ENCODE measurements at regions not wholly inside any gene's neighbourhood (a gene's known extent, or its start where the extent isn't known, plus 50 kb on each side); places are given as distances from the start of the nearest gene placed in this dataset.
A peak's percentile ranks its signal among the peaks of the same experiment; 100 is the strongest.
"Not testable (repeated sequence)": the region's sequence is repeated elsewhere in the genome, so short reads cannot be mapped to it uniquely, and the experiment has no call there.

DNA sequence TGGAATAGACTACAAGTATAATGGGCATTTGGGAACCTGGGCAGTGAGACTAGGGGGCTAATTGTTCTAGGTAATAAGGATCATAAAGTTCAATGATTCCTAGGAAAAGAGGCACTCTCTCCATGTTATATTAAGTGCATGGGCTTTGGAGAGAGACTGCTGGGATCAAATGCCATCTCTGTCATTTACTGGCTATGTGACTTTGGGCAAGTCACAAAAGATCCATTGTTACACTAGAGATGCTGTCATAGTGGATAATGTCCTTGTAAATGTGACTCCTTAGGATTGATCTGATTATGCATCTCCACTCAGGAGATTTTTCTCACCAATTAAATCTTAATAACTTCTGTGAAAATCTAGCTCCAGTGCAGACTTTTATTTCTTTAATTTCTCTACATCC is 156.3 kb upstream of the CACNA2D1 start:
- peaks cover 7 to 14% of the 10 kb centered on the region in 2 donors for H3K4me1 ChIP-seq (ENCODE audit: control insufficient read depth in 1 of 2, insufficient read depth in 2 of 2, low read length in 2 of 2)
- no peaks in the 10 kb centered on the region for H3K9me3 ChIP-seq (replicated peaks in 1 of 2; ENCODE audit: control insufficient read depth in 1 of 2, insufficient read depth in 1 of 2, low read length in 2 of 2)
- Mint-ChIP-seq H3K27ac (no peak overlapping the region), H3K4me3 (no peak overlapping the region), H3K4me1 (peaks cover 19% of the 10 kb centered on the region), H3K36me3 (no peaks in the 10 kb centered on the region), H3K27me3 (ENCODE audit: low read depth in 3 of 3) (peaks cover 0 to 2% (median 0%) of the 10 kb centered on the region in 3 donors), H3K9me3 (no peaks in the 10 kb centered on the region)
- H3K4me2 ChIP-seq (replicated peaks; ENCODE audit: extremely low read depth, low read length, poor library complexity, severe bottlenecking): no peak overlapping the region
- H3K9ac ChIP-seq (ENCODE audit: insufficient read depth, low read length, poor library complexity, severe bottlenecking): no peak overlapping the region
- H3K27ac ChIP-seq (ENCODE audit: low read depth in 1 of 2, low read length in 2 of 2): no peak overlapping the region
- no peaks in the 10 kb centered on the region for H4K20me1 ChIP-seq (ENCODE audit: insufficient read depth, low read length)
- no peak for TF ChIP-seq CTCF (IDR thresholded peaks at IDR 0.05)
- H2AFZ ChIP-seq (ENCODE audit: insufficient read depth, low read depth, low read length, poor library complexity, severe bottlenecking): no peak overlapping the region
- H3K36me3 ChIP-seq (replicated peaks in 1 of 2; ENCODE audit: control insufficient read depth in 1 of 2, insufficient read depth in 2 of 2, low read length in 2 of 2): no peaks in the 10 kb centered on the region
- H3K27me3 ChIP-seq (ENCODE audit: control insufficient read depth in 2 of 2, insufficient read depth in 2 of 2, low read length in 2 of 2): no peaks in the 10 kb centered on the region
- no peak for DNase-seq
- H3K4me3 ChIP-seq (replicated peaks in 1 of 3; ENCODE audit: low read depth in 2 of 3, low read length in 3 of 3): no peak overlapping the region
- intact Hi-C loops (cut with micrococcal nuclease): loop anchor here (10.0 kb wide), 1 partner anchor 555 kb away; no protein-coding TSS in a partner anchor
- no peaks in the 10 kb centered on the region for H3K79me2 ChIP-seq (ENCODE audit: insufficient read depth, low read length)

- Mint-ChIP-seq H3K9me3 (no peaks in the 10 kb centered on the region), H3K27ac (peak overlapping the region in 1 of 7 donors; percentile 45), H3K4me3 (no peak overlapping the region), H3K4me1 (peaks cover 24% of the 10 kb centered on the region), H3K27me3 (ENCODE audit: low read depth in 3 of 3) (peaks cover 0 to 2% (median 0%) of the 10 kb centered on the region in 3 donors), H3K36me3 (no peaks in the 10 kb centered on the region)
- no peaks in the 10 kb centered on the region for H3K79me2 ChIP-seq (ENCODE audit: insufficient read depth, low read length)
- DNase-seq: peak; percentile 2 to 48 (median 37)
- H4K20me1 ChIP-seq (ENCODE audit: insufficient read depth, low read length): no peaks in the 10 kb centered on the region
- peaks cover 7 to 14% of the 10 kb centered on the region in 2 donors for H3K4me1 ChIP-seq (ENCODE audit: control insufficient read depth in 1 of 2, insufficient read depth in 2 of 2, low read length in 2 of 2)
- intact Hi-C loops (cut with micrococcal nuclease): no loop called here
- H3K9me3 ChIP-seq (replicated peaks in 1 of 2; ENCODE audit: control insufficient read depth in 1 of 2, insufficient read depth in 1 of 2, low read length in 2 of 2): no peaks in the 10 kb centered on the region
- H3K27ac ChIP-seq (ENCODE audit: low read depth in 1 of 2, low read length in 2 of 2): no peak overlapping the region
- H3K4me2 ChIP-seq (replicated peaks; ENCODE audit: extremely low read depth, low read length, poor library complexity, severe bottlenecking): no peak overlapping the region
- no CpG with 5 or more reads among the region's 1 CpG for WGBS (ENCODE audit: insufficient coverage)
- H3K9ac ChIP-seq (ENCODE audit: insufficient read depth, low read length, poor library complexity, severe bottlenecking): no peak overlapping the region
- no peaks in the 10 kb centered on the region for H3K36me3 ChIP-seq (replicated peaks in 1 of 2; ENCODE audit: control insufficient read depth in 1 of 2, insufficient read depth in 2 of 2, low read length in 2 of 2)
- no peak overlapping the region for H2AFZ ChIP-seq (ENCODE audit: insufficient read depth, low read depth, low read length, poor library complexity, severe bottlenecking)
- no peaks in the 10 kb centered on the region for H3K27me3 ChIP-seq (ENCODE audit: control insufficient read depth in 2 of 2, insufficient read depth in 2 of 2, low read length in 2 of 2)
- no peak for TF ChIP-seq CTCF (IDR thresholded peaks at IDR 0.05)
- no peak overlapping the region for H3K4me3 ChIP-seq (replicated peaks in 1 of 3; ENCODE audit: low read depth in 2 of 3, low read length in 3 of 3)
Measured at GRCh38 chr7:82598958-82599357, 155.4 kb upstream of the CACNA2D1 start.

DNA sequence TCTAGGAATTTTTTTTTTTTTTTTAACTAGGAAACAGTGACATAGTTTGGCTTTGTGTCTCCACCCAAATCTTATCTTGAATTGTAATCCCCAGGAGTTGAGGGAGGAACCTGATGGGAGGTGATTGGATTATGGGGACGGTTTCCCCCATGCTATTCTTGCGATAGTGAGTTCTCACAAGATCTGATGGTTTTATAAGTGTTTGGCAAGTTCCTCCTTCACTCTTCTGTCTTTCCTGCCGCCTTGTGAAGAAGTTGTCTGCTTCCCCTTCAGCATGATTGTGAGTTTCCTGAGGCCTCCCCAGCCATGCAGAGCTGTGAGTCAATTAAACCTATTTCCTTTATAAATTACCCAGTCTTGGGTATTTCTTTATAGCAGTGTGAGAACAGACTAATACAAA is 152.2 kb upstream of the CACNA2D1 start:
- no CpG with 5 or more reads among the region's 3 CpGs for WGBS (ENCODE audit: insufficient coverage)
- H3K79me2 ChIP-seq (ENCODE audit: insufficient read depth, low read length); H3K4me3 ChIP-seq (replicated peaks in 1 of 3; ENCODE audit: low read depth in 2 of 3, low read length in 3 of 3); H3K36me3 Mint-ChIP-seq; H3K27me3 Mint-ChIP-seq (ENCODE audit: low read depth in 3 of 3); H3K4me2 ChIP-seq (replicated peaks; ENCODE audit: extremely low read depth, low read length, poor library complexity, severe bottlenecking); H3K36me3 ChIP-seq (replicated peaks in 1 of 2; ENCODE audit: control insufficient read depth in 1 of 2, insufficient read depth in 2 of 2, low read length in 2 of 2); H3K9ac ChIP-seq (ENCODE audit: insufficient read depth, low read length, poor library complexity, severe bottlenecking); H4K20me1 ChIP-seq (ENCODE audit: insufficient read depth, low read length); H3K9me3 ChIP-seq (replicated peaks in 1 of 2; ENCODE audit: control insufficient read depth in 1 of 2, insufficient read depth in 1 of 2, low read length in 2 of 2); intact Hi-C loops (cut with micrococcal nuclease); H2AFZ ChIP-seq (ENCODE audit: insufficient read depth, low read depth, low read length, poor library complexity, severe bottlenecking); H3K9me3 Mint-ChIP-seq; H3K27me3 ChIP-seq (ENCODE audit: control insufficient read depth in 2 of 2, insufficient read depth in 2 of 2, low read length in 2 of 2): not testable (repeated sequence)
- Histone ChIP-seq H3K27ac (ENCODE audit: low read depth in 1 of 2, low read length in 2 of 2) (peak overlapping the region in 1 of 2 donors; percentile 39), H3K4me1 (ENCODE audit: control insufficient read depth in 1 of 2, insufficient read depth in 2 of 2, low read length in 2 of 2) (peaks cover 7 to 14% of the 10 kb centered on the region in 2 donors)
- peaks cover 24% of the 10 kb centered on the region for H3K4me1 Mint-ChIP-seq
- H3K27ac Mint-ChIP-seq: peak overlapping the region in 6 of 7 donors; percentile 53 to 84 (median 72)
- peak overlapping the region in 1 of 2 donors; percentile 16 for H3K4me3 Mint-ChIP-seq
- peak; percentile 42 to 75 (median 54) for DNase-seq
